GM12873 (cell line): ENCODE measurements at regions not wholly inside any gene's neighbourhood (a gene's known extent, or its start where the extent isn't known, plus 50 kb on each side); places are given as distances from the start of the nearest gene placed in this dataset.

Experiments used
- TF ChIP-seq, protein P1 (sequence below): IDR thresholded peaks from 2 replicates; pipeline ENCODE4 v1.5.1; 2012; ENCODE audit warnings: low read depth, mild to moderate bottlenecking, moderate library complexity, low read length, control low read depth; ENCODE audit not compliant: insufficient read depth; ENCODE audit errors: missing control alignments

GRCh38 chr12:90808568-90808967 is 146.4 kb downstream of the CCER1 start:
- TF ChIP-seq, protein P1, sequence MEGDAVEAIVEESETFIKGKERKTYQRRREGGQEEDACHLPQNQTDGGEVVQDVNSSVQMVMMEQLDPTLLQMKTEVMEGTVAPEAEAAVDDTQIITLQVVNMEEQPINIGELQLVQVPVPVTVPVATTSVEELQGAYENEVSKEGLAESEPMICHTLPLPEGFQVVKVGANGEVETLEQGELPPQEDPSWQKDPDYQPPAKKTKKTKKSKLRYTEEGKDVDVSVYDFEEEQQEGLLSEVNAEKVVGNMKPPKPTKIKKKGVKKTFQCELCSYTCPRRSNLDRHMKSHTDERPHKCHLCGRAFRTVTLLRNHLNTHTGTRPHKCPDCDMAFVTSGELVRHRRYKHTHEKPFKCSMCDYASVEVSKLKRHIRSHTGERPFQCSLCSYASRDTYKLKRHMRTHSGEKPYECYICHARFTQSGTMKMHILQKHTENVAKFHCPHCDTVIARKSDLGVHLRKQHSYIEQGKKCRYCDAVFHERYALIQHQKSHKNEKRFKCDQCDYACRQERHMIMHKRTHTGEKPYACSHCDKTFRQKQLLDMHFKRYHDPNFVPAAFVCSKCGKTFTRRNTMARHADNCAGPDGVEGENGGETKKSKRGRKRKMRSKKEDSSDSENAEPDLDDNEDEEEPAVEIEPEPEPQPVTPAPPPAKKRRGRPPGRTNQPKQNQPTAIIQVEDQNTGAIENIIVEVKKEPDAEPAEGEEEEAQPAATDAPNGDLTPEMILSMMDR = no peak

GRCh38 chr12:90802727-90803126 is 152.2 kb downstream of the CCER1 start:
- TF ChIP-seq, protein P1 = no peak

GRCh38 chr12:90801776-90802175 is 153.2 kb downstream of the CCER1 start:
- TF ChIP-seq, protein P1 = no peak

DNA sequence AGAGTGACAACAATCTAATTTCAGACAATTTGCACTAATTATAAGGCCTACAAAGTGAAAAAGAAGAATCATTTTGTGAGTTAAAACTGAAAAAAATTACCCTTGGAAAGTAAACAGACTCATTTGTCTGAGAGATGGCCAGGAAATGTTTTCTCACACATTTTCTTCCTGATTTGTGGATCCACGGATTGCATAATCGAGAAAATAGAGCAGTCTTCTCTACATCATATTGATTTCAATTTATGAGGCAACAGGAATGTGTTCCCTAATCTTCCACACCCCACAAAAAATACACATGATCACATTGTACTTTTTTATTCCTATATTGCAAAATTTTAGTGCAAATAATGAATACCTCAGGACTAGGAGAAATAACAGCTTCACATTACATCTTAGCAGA is 160.8 kb downstream of the CCER1 start:
- TF ChIP-seq, protein P1 = no peak

- TF ChIP-seq, protein P1 = no peak
Observed at GRCh38 chr12:90791445-90791844, 163.5 kb downstream of the CCER1 start.

DNA sequence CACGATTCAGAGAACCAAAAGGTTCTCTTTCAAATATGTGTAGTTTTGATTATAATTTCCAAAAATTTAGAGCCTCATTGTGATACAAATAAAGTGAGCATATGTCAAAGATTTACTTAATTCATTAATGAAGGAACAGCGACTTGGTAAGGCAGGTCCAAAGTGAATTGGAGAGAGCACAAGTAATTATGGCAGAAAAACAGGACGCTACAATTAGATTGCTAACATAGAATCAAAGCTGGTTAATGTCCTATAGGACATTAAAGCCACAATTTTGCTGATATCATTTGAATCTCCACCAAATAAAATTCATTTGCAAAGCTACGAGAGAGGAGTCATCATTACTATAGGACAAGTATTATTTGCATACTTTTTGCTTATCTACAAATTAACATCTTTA is 164.2 kb downstream of the CCER1 start:
- TF ChIP-seq, protein P1 = no peak

GRCh38 chr12:90773491-90773890 is 181.5 kb downstream of the CCER1 start:
- TF ChIP-seq, protein P1 = no peak
